WTC11 (cell line): ENCODE measurements at regions not wholly inside any gene's neighbourhood (a gene's known extent, or its start where the extent isn't known, plus 50 kb on each side); places are given as distances from the start of the nearest gene placed in this dataset.

Experiments used
- ATAC-seq: fragments of 200-7000 bp; cut with Tn5 transposase; 2 replicates; pipeline ENCODE4 v1.10.0; 2021; ENCODE audit warnings: mild to moderate bottlenecking, moderate library complexity
- CTCF ChIA-PET: fragments of 300-600 bp; sonication (Branson Sonifier 250); formaldehyde crosslinking; loops from one replicate; lab custom pipeline; 2021; ENCODE audit warnings: antibody characterized with exemption; lab: Charles Lee
- POLR2A ChIA-PET: fragments of 350-600 bp; sonication (Branson Sonifier 250); formaldehyde crosslinking; loops from one replicate; lab custom pipeline; 2021; ENCODE audit warnings: antibody characterized with exemption; lab: Charles Lee
- DNase-seq: peaks from one replicate; pipeline ENCODE4 v3.0.0; 2021; ENCODE audit warnings: low spot score
- H3K27ac Mint-ChIP-seq: 2 replicates; pipeline ENCODE4 v1.8.0; 2021; ENCODE audit warnings: mixed read lengths
- H3K27me3 Mint-ChIP-seq: 2 replicates; pipeline ENCODE4 v1.8.0; 2021; ENCODE audit warnings: low read depth, mild to moderate bottlenecking, moderate library complexity, mixed read lengths
- H3K36me3 Mint-ChIP-seq: 2 replicates; pipeline ENCODE4 v1.8.0; 2021; ENCODE audit warnings: mixed read lengths
- H3K4me1 Mint-ChIP-seq: 2 replicates; pipeline ENCODE4 v1.8.0; 2022; ENCODE audit warnings: mixed read lengths
- H3K4me3 Mint-ChIP-seq: 2 replicates; pipeline ENCODE4 v1.8.0; 2021; ENCODE audit warnings: mild to moderate bottlenecking, moderate library complexity, mixed read lengths
- H3K9me3 Mint-ChIP-seq: 2 replicates; pipeline ENCODE4 v1.8.0; 2021; ENCODE audit warnings: mixed read lengths
- AFF4 ChIP-seq: sonication (generic); formaldehyde crosslinking; IDR thresholded peaks from 2 replicates; pipeline ENCODE4 v1.8.1; 2023; ENCODE audit warnings: mild to moderate bottlenecking, missing genetic modification reagents, borderline replicate concordance
- ARID4B ChIP-seq: sonication (generic); formaldehyde crosslinking; IDR thresholded peaks from 2 replicates; pipeline ENCODE4 v1.8.0; 2023; ENCODE audit warnings: missing genetic modification reagents, mild to moderate bottlenecking, borderline replicate concordance
- CDX4 ChIP-seq: fragments of 250-450 bp; sonication (Bioruptor Pico); IDR thresholded peaks from 2 replicates; pipeline ENCODE4 v1.9.0; 2021; ENCODE audit warnings: moderate library complexity, mild to moderate bottlenecking, inconsistent platforms, borderline replicate concordance
- ERG ChIP-seq: fragments of 250-450 bp; sonication (Bioruptor Pico); IDR thresholded peaks from 2 replicates; pipeline ENCODE4 v1.8.0; 2021; ENCODE audit warnings: mild to moderate bottlenecking
- FOXJ3 ChIP-seq: sonication (generic); formaldehyde crosslinking; IDR thresholded peaks from 2 replicates; pipeline ENCODE4 v1.9.0; 2021; ENCODE audit warnings: missing genetic modification reagents, mild to moderate bottlenecking, borderline replicate concordance
- FOXP4 ChIP-seq: sonication (generic); formaldehyde crosslinking; IDR thresholded peaks from 2 replicates; pipeline ENCODE4 v1.8.0; 2022; ENCODE audit warnings: mild to moderate bottlenecking, missing genetic modification reagents
- IRF1 ChIP-seq: sonication (generic); formaldehyde crosslinking; IDR thresholded peaks from 2 replicates; pipeline ENCODE4 v1.8.0; 2023; ENCODE audit warnings: missing genetic modification reagents
- JAZF1 ChIP-seq: fragments of 250-450 bp; sonication (Bioruptor Pico); IDR thresholded peaks from 2 replicates; pipeline ENCODE4 v1.9.0; 2021; ENCODE audit warnings: moderate library complexity, mild to moderate bottlenecking, inconsistent platforms
- JUN ChIP-seq: sonication (generic); formaldehyde crosslinking; IDR thresholded peaks from 2 replicates; pipeline ENCODE4 v1.8.0; 2023; ENCODE audit warnings: mild to moderate bottlenecking, missing genetic modification reagents
- MAX ChIP-seq: sonication (generic); formaldehyde crosslinking; IDR thresholded peaks from 2 replicates; pipeline ENCODE4 v1.8.0; 2022; ENCODE audit warnings: mild to moderate bottlenecking, missing genetic modification reagents
- NFATC4 ChIP-seq: fragments of 250-450 bp; sonication (Bioruptor Pico); IDR thresholded peaks from 2 replicates; pipeline ENCODE4 v1.9.0; 2021; ENCODE audit warnings: mild to moderate bottlenecking
- RORB ChIP-seq: fragments of 250-450 bp; sonication (Bioruptor Pico); IDR thresholded peaks from 2 replicates; pipeline ENCODE4 v1.9.0; 2021; ENCODE audit warnings: mild to moderate bottlenecking
- SMAD4 ChIP-seq: sonication (generic); formaldehyde crosslinking; IDR thresholded peaks from 2 replicates; pipeline ENCODE4 v1.8.0; 2022; ENCODE audit warnings: mild to moderate bottlenecking, missing genetic modification reagents
- SOX15 ChIP-seq: fragments of 250-450 bp; sonication (Bioruptor Pico); IDR thresholded peaks from 2 replicates; pipeline ENCODE4 v1.9.0; 2021; ENCODE audit warnings: mild to moderate bottlenecking
- SP1 ChIP-seq: sonication (generic); formaldehyde crosslinking; conservative IDR thresholded peaks from 2 replicates; pipeline ENCODE4 v1.8.1; 2022; ENCODE audit warnings: missing genetic modification reagents
- TP53 ChIP-seq: sonication (generic); formaldehyde crosslinking; IDR thresholded peaks from 2 replicates; pipeline ENCODE4 v1.8.1; 2023; ENCODE audit warnings: mild to moderate bottlenecking, missing genetic modification reagents
- ZMAT4 ChIP-seq: fragments of 250-450 bp; sonication (Bioruptor Pico); IDR thresholded peaks from 2 replicates; pipeline ENCODE4 v1.9.0; 2021; ENCODE audit warnings: mild to moderate bottlenecking
- ZNF121 ChIP-seq: sonication (generic); formaldehyde crosslinking; IDR thresholded peaks from 2 replicates; pipeline ENCODE4 v1.8.0; 2023; ENCODE audit warnings: missing genetic modification reagents
- ZNF138 ChIP-seq: sonication (generic); formaldehyde crosslinking; conservative IDR thresholded peaks from 2 replicates; pipeline ENCODE4 v1.8.1; 2022; ENCODE audit warnings: mild to moderate bottlenecking, moderate library complexity, missing genetic modification reagents
- ZNF671 ChIP-seq: fragments of 250-450 bp; sonication (Bioruptor Pico); IDR thresholded peaks from 2 replicates; pipeline ENCODE4 v1.8.0; 2021; ENCODE audit warnings: mild to moderate bottlenecking

- H3K27ac Mint-ChIP-seq, result no peak overlapping the region
- H3K36me3 Mint-ChIP-seq, result no peaks in the 10 kb centered on the region
- CTCF ChIA-PET, result interaction anchor here (0.7 to 2.5 kb wide), 2 partner anchors 70 to 107 kb away, joined by 3 to 12 read pairs; no protein-coding TSS in a partner anchor
- no peaks in the 10 kb centered on the region for H3K4me1 Mint-ChIP-seq
- POLR2A ChIA-PET, result no interaction called here
- ATAC-seq, result no peak
- peaks cover 3% of the 10 kb centered on the region for H3K9me3 Mint-ChIP-seq
- TF ChIP-seq NFATC4 (no peak), ARID4B (CRISPR knock-in tag) (no peak), TP53 (no peak), JUN (no peak), ZNF138 (no peak), SMAD4 (CRISPR knock-in tag) (no peak), ZMAT4 (CRISPR knock-in tag) (no peak), MAX (CRISPR knock-in tag) (no peak), IRF1 (CRISPR knock-in tag) (no peak), ERG (CRISPR knock-in tag) (no peak)
- DNase-seq, result no peak
- H3K27me3 Mint-ChIP-seq, result peaks cover 5% of the 10 kb centered on the region; the same call in 1 of the 2 replicates
- H3K4me3 Mint-ChIP-seq, result no peak overlapping the region
Observed at GRCh38 chr3:16071206-16071605, 103.3 kb upstream of the GALNT15 start.

GRCh38 chr3:16072420-16073110 is 101.9 kb upstream of the GALNT15 start:
- H3K27me3 Mint-ChIP-seq, result peaks cover 5% of the 10 kb centered on the region; the same call in 1 of the 2 replicates
- no peaks in the 10 kb centered on the region for H3K4me1 Mint-ChIP-seq
- peaks cover 17% of the 10 kb centered on the region for H3K9me3 Mint-ChIP-seq
- H3K4me3 Mint-ChIP-seq, result no peak overlapping the region
- H3K27ac Mint-ChIP-seq, result no peak overlapping the region
- peaks cover 2% of the 10 kb centered on the region for H3K36me3 Mint-ChIP-seq
- POLR2A ChIA-PET, result no interaction called here
- ATAC-seq (no peak), DNase-seq (no peak)
- CTCF ChIA-PET, result interaction anchor here (2.5 kb wide), 1 partner anchor 106 kb away, joined by 12 read pairs; no protein-coding TSS in a partner anchor
- TF ChIP-seq RORB (CRISPR knock-in tag) (no peak), SP1 (CRISPR knock-in tag) (no peak), SOX15 (CRISPR knock-in tag) (no peak), NFATC4 (no peak), ZNF671 (no peak), CDX4 (CRISPR knock-in tag) (no peak), ZNF121 (CRISPR knock-in tag) (no peak), FOXP4 (no peak), FOXJ3 (CRISPR knock-in tag) (no peak), JAZF1 (CRISPR knock-in tag) (no peak), AFF4 (no peak), ERG (CRISPR knock-in tag) (no peak)
